Endothelial cell of umbilical vein (primary cell): ENCODE measurements at regions not wholly inside any gene's neighbourhood (a gene's known extent, or its start where the extent isn't known, plus 50 kb on each side); places are given as distances from the start of the nearest gene placed in this dataset.

Source experiments
- BruUV-seq: library from RNA; stranded (reverse); fragments of 400-500 nt; replicated peaks from 2 replicates; lab custom pipeline; 2021; lab: Mats Ljungman, UMichigan
- CTCF ChIA-PET: fragments of 300-600, 350-600 bp; sonication (Branson Sonifier 250); formaldehyde crosslinking; loops from one replicate; lab custom pipeline; 2021; ENCODE audit warnings: antibody characterized with exemption, inconsistent platforms; lab: Charles Lee
- POLR2A ChIA-PET: fragments of 300-600, 350-600 bp; sonication (Branson Sonifier 250); formaldehyde crosslinking; loops from one replicate; lab custom pipeline; 2021; ENCODE audit warnings: antibody characterized with exemption, inconsistent platforms; lab: Charles Lee
- DNase-seq: peaks from one replicate; pipeline ENCODE4 v3.0.0-alpha.2; 2011; ENCODE audit warnings: low read depth, low spot score
- FAIRE-seq: peaks from 2 replicates; lab custom pipeline; 2011; peaks lifted over from hg19 to GRCh38; lab: Jason Lieb, UNC
- H2AFZ ChIP-seq: 2 replicates; pipeline ENCODE4 v1.6.0; 2012; ENCODE audit warnings: low read depth, low read length, control low read depth, inconsistent platforms
- H3K27ac ChIP-seq: 2 replicates; pipeline ENCODE4 v1.5.1; 2011; ENCODE audit warnings: low read depth, mild to moderate bottlenecking, control low read depth, low read length, moderate library complexity; ENCODE audit not compliant: insufficient read depth
- H3K27me3 ChIP-seq, 2 experiments: 2 replicates each; pipeline versions ENCODE4 v1.6.0 to v1.6.1; 2011; ENCODE audit warnings: low read length in 2 of 2, mixed read lengths in 1 of 2; ENCODE audit not compliant: control insufficient read depth in 2 of 2, insufficient read depth in 2 of 2
- H3K36me3 ChIP-seq, 2 experiments: 2 replicates in 1 of 2; 3 replicates in 1 of 2; pipeline ENCODE4 v1.5.1; 2011; ENCODE audit warnings: low read length in 2 of 2, mild to moderate bottlenecking in 1 of 2, moderate library complexity in 1 of 2; ENCODE audit not compliant: control insufficient read depth in 2 of 2, insufficient read depth in 2 of 2; ENCODE audit errors: extremely low read depth in 1 of 2
- H3K4me1 ChIP-seq: 3 replicates; pipeline ENCODE4 v1.5.1; 2011; ENCODE audit warnings: mild to moderate bottlenecking, low read length; ENCODE audit not compliant: control insufficient read depth, insufficient read depth; ENCODE audit errors: extremely low read depth
- H3K4me2 ChIP-seq: 2 replicates; pipeline ENCODE4 v1.6.1; 2011; ENCODE audit warnings: low read length, control low read depth, mixed read lengths; ENCODE audit not compliant: insufficient read depth
- H3K4me3 ChIP-seq, 3 experiments: fragments of 200-600 bp in 1 of 3; sonication (generic), shearing (Covaris generic) in 1 of 3; replicated peaks in 1 of 3; 2 replicates each; pipeline ENCODE4 v1.5.1; 2011 to 2016; ENCODE audit warnings: control low read depth in 3 of 3, low read length in 3 of 3, mild to moderate bottlenecking in 2 of 3, inconsistent platforms in 1 of 3, low read depth in 1 of 3, moderate library complexity in 1 of 3; ENCODE audit not compliant: insufficient read depth in 1 of 3
- H3K79me2 ChIP-seq: 2 replicates; pipeline ENCODE4 v1.6.0; 2012; ENCODE audit warnings: low read length, inconsistent platforms; ENCODE audit not compliant: control insufficient read depth, insufficient read depth
- H3K9ac ChIP-seq: replicated peaks from 2 replicates; pipeline ENCODE3; 2011; ENCODE audit warnings: low read length, control low read depth; ENCODE audit not compliant: insufficient read depth; ENCODE audit errors: extremely low read depth
- H3K9me1 ChIP-seq: replicated peaks from 3 replicates; pipeline ENCODE4 v1.6.0; 2011; ENCODE audit warnings: mild to moderate bottlenecking, low read length; ENCODE audit not compliant: control insufficient read depth, insufficient read depth; ENCODE audit errors: extremely low read depth
- H3K9me3 ChIP-seq: replicated peaks from 2 replicates; pipeline ENCODE4 v1.5.1; 2012; ENCODE audit warnings: low read length, inconsistent platforms; ENCODE audit not compliant: control insufficient read depth, insufficient read depth
- H4K20me1 ChIP-seq: replicated peaks from 2 replicates; pipeline ENCODE3; 2011; ENCODE audit warnings: mild to moderate bottlenecking, low read length; ENCODE audit not compliant: control insufficient read depth, insufficient read depth; ENCODE audit errors: extremely low read depth
- EZH2 ChIP-seq: IDR thresholded peaks from 2 replicates; pipeline ENCODE4 v1.6.1; 2012; ENCODE audit warnings: borderline replicate concordance, low read depth, mild to moderate bottlenecking, moderate library complexity, low read length, inconsistent platforms; ENCODE audit not compliant: severe bottlenecking
- FOS ChIP-seq: IDR thresholded peaks from 2 replicates; pipeline ENCODE4 v1.6.1; 2011; ENCODE audit warnings: mild to moderate bottlenecking, low read length, moderate library complexity, borderline replicate concordance; ENCODE audit not compliant: insufficient read depth
- GATA2 ChIP-seq: IDR thresholded peaks from 2 replicates; pipeline ENCODE4 v1.7.0; 2011; ENCODE audit warnings: low read depth, mild to moderate bottlenecking, moderate library complexity, mixed read lengths, low read length; ENCODE audit not compliant: insufficient read length, insufficient read depth
- JUN ChIP-seq: IDR thresholded peaks from 2 replicates; pipeline ENCODE4 v1.6.1; 2011; ENCODE audit warnings: borderline replicate concordance, low read depth; ENCODE audit not compliant: insufficient read length, insufficient read depth
- MYC ChIP-seq: IDR thresholded peaks from one replicate; pipeline ENCODE4 v1.6.1; 2011; ENCODE audit warnings: mild to moderate bottlenecking, low read depth, low read length
- POLR2A ChIP-seq: IDR thresholded peaks from 2 replicates; pipeline ENCODE4 v1.6.1; 2012; ENCODE audit warnings: low read depth, mild to moderate bottlenecking, control low read depth, low read length
- POLR2AphosphoS5 ChIP-seq: IDR thresholded peaks from 2 replicates; pipeline ENCODE4 v1.6.1; 2012; ENCODE audit warnings: low read depth, mild to moderate bottlenecking, control low read depth, low read length, moderate library complexity; ENCODE audit not compliant: insufficient read depth
- dilution Hi-C: fragments of 300-500 bp; cut with MboI; formaldehyde crosslinking; loops from one replicate; pipeline ENCODE4 v1.15.0; 2019; ENCODE audit warnings: low sequenced_read_pairs; ENCODE audit not compliant: extremely low pct_ligation_motif_present
- intact Hi-C: fragments of 100-400 bp; cut with micrococcal nuclease; formaldehyde crosslinking; loops from one replicate; pipeline ENCODE4 v1.10.0; 2022
- TF ChIP-seq, protein P1 (sequence below), 2 donors: IDR thresholded peaks; 1 replicate in 1 of 2; 2 replicates in 1 of 2; pipeline ENCODE4 v1.5.1; 2011; ENCODE audit warnings: low read length in 2 of 2, mild to moderate bottlenecking in 2 of 2, moderate library complexity in 2 of 2, control low read depth in 1 of 2, inconsistent platforms in 1 of 2, low read depth in 1 of 2; ENCODE audit not compliant: insufficient read depth in 1 of 2; ENCODE audit errors: extremely low read depth in 1 of 2
- TF ChIP-seq, protein P2 (sequence below): IDR thresholded peaks from 2 replicates; pipeline ENCODE4 v1.6.1; 2011; ENCODE audit not compliant: insufficient read depth, insufficient read length

DNA sequence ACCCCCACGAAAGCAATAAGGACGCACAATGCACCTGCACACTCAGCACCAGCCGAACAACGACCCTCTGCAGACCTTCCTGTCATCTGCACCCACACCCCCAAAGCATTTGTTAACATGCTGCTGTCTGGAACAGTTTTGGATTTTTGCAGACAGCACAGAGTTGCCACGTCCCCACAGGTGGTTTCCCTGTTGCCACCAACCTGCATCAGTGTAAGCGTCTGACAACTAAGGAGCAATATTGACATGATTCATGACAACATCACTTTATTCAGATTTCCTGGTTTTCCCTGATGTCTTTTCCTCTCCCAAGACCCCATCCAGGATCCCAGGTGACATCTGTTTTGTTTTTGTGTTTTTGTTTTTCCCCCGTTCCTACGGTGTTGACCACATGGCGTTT, 150.7 kb upstream of the C14orf180 start:
- no peaks in the 10 kb centered on the region for H3K27me3 ChIP-seq
- dilution Hi-C loops, result no loop called here
- H3K79me2 ChIP-seq, result no peaks in the 10 kb centered on the region
- H3K9me3 ChIP-seq, result no peaks in the 10 kb centered on the region
- no peaks in the 10 kb centered on the region for H3K9me1 ChIP-seq
- no peak overlapping the region for H3K27ac ChIP-seq
- no peaks in the 10 kb centered on the region for H3K36me3 ChIP-seq
- DNase-seq (no peak), FAIRE-seq (no peak)
- H3K4me2 ChIP-seq, result no peak overlapping the region
- H2AFZ ChIP-seq, result no peak overlapping the region
- no TSS peak for BruUV-seq
- no peaks in the 10 kb centered on the region for H3K4me1 ChIP-seq
- TF ChIP-seq MYC (no peak), FOS (no peak), GATA2 (no peak), POLR2A (no peak)
- intact Hi-C loops, result no loop called here
- POLR2A ChIA-PET, result no interaction called here
- no peak overlapping the region for H3K9ac ChIP-seq
- CTCF ChIA-PET, result no interaction called here
- no peak overlapping the region for H3K4me3 ChIP-seq
- H4K20me1 ChIP-seq, result no peaks in the 10 kb centered on the region

DNA sequence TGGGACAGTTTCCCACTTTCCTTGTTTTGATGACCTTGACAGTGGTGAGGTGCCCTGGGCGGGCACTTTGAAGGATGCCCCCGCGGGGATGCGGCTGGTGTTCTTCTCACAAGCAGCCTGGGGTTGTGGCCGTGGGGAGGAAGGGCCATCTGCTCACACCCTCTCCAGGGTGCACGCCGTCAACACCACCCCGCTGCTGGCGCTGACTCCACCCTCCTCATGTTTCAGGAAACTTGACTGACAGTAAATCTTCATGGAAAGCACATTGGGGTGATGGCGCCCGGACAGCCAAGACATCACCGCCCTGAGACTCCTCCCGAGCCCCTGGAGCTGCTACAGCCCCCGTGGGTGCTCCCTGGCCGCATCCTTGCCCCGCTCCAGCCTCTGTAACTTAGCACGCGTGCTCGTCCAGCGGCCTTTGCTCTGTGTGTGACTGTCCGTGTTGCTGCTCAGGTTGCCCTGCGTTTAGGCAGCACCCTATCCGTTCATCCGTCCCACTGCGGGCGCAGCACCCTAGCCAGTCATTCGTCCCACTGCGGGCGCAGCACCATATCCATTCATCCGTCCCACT, 150.2 kb upstream of the C14orf180 start:
- Histone ChIP-seq H3K4me3 (no peak overlapping the region), H3K4me2 (no peak overlapping the region), H3K27ac (no peak overlapping the region), H4K20me1 (no peaks in the 10 kb centered on the region), H3K27me3 (no peaks in the 10 kb centered on the region), H3K9me3 (no peaks in the 10 kb centered on the region), H3K79me2 (no peaks in the 10 kb centered on the region), H3K4me1 (no peaks in the 10 kb centered on the region), H3K36me3 (no peaks in the 10 kb centered on the region), H3K9me1 (no peaks in the 10 kb centered on the region), H2AFZ (no peak overlapping the region), H3K9ac (no peak overlapping the region)
- no peak for DNase-seq
- ChIA-PET POLR2A (no interaction called here), CTCF (no interaction called here)
- intact Hi-C loops, result no loop called here
- TF ChIP-seq JUN (no peak), POLR2AphosphoS5 (no peak), MYC (no peak), FOS (no peak), POLR2A (no peak), GATA2 (no peak), EZH2 (no peak)
- TF ChIP-seq, protein P1, sequence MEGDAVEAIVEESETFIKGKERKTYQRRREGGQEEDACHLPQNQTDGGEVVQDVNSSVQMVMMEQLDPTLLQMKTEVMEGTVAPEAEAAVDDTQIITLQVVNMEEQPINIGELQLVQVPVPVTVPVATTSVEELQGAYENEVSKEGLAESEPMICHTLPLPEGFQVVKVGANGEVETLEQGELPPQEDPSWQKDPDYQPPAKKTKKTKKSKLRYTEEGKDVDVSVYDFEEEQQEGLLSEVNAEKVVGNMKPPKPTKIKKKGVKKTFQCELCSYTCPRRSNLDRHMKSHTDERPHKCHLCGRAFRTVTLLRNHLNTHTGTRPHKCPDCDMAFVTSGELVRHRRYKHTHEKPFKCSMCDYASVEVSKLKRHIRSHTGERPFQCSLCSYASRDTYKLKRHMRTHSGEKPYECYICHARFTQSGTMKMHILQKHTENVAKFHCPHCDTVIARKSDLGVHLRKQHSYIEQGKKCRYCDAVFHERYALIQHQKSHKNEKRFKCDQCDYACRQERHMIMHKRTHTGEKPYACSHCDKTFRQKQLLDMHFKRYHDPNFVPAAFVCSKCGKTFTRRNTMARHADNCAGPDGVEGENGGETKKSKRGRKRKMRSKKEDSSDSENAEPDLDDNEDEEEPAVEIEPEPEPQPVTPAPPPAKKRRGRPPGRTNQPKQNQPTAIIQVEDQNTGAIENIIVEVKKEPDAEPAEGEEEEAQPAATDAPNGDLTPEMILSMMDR (IDR thresholded peaks at IDR 0.05; ENCODE audit: extremely low read depth in 1 of 2, insufficient read depth in 1 of 2, low read depth in 1 of 2, low read length in 2 of 2), result no peak
- TF ChIP-seq, protein P2, sequence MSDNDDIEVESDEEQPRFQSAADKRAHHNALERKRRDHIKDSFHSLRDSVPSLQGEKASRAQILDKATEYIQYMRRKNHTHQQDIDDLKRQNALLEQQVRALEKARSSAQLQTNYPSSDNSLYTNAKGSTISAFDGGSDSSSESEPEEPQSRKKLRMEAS, result no peak
- FAIRE-seq, result no peak
- dilution Hi-C loops, result no loop called here
- no TSS peak for BruUV-seq
